ENCODE measurements at regions not wholly inside any gene's neighbourhood (a gene's known extent, or its start where the extent isn't known, plus 50 kb on each side); places are given as distances from the start of the nearest gene placed in this dataset.

GRCh38 chr5:123882319-123882964 is 370.5 kb downstream of the CSNK1G3 start:
- TF ChIP-seq ZNF792 (tag by site-specific recombination; IDR thresholded peaks at IDR 0.05): no peak
- TF ChIP-seq ZNF133 (tag by site-specific recombination; IDR thresholded peaks at IDR 0.05): no peak
- TF ChIP-seq, protein P1, sequence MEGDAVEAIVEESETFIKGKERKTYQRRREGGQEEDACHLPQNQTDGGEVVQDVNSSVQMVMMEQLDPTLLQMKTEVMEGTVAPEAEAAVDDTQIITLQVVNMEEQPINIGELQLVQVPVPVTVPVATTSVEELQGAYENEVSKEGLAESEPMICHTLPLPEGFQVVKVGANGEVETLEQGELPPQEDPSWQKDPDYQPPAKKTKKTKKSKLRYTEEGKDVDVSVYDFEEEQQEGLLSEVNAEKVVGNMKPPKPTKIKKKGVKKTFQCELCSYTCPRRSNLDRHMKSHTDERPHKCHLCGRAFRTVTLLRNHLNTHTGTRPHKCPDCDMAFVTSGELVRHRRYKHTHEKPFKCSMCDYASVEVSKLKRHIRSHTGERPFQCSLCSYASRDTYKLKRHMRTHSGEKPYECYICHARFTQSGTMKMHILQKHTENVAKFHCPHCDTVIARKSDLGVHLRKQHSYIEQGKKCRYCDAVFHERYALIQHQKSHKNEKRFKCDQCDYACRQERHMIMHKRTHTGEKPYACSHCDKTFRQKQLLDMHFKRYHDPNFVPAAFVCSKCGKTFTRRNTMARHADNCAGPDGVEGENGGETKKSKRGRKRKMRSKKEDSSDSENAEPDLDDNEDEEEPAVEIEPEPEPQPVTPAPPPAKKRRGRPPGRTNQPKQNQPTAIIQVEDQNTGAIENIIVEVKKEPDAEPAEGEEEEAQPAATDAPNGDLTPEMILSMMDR (tag by site-specific recombination; IDR thresholded peaks at IDR 0.05): no peak
- no peak for TF ChIP-seq ZNF114 (tag by site-specific recombination; IDR thresholded peaks at IDR 0.05)
- TF ChIP-seq PRDM1 (tag by site-specific recombination; IDR thresholded peaks at IDR 0.05): no peak
- TF ChIP-seq, protein P2, sequence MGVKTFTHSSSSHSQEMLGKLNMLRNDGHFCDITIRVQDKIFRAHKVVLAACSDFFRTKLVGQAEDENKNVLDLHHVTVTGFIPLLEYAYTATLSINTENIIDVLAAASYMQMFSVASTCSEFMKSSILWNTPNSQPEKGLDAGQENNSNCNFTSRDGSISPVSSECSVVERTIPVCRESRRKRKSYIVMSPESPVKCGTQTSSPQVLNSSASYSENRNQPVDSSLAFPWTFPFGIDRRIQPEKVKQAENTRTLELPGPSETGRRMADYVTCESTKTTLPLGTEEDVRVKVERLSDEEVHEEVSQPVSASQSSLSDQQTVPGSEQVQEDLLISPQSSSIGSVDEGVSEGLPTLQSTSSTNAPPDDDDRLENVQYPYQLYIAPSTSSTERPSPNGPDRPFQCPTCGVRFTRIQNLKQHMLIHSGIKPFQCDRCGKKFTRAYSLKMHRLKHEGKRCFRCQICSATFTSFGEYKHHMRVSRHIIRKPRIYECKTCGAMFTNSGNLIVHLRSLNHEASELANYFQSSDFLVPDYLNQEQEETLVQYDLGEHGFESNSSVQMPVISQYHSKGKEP (tag by site-specific recombination; IDR thresholded peaks at IDR 0.05): peak; percentile 53; the same call in 1 of the 2 replicates
- no peak for TF ChIP-seq ZNF423 (tag by site-specific recombination; IDR thresholded peaks at IDR 0.05)
- no peak for TF ChIP-seq ZNF645 (tag by site-specific recombination; IDR thresholded peaks at IDR 0.05)
- TF ChIP-seq ZNF747 (tag by site-specific recombination; IDR thresholded peaks at IDR 0.05): no peak

Measured in HEK293 (cell line).